Neural progenitor cell (in vitro differentiated cells): ENCODE measurements at regions not wholly inside any gene's neighbourhood (a gene's known extent, or its start where the extent isn't known, plus 50 kb on each side); places are given as distances from the start of the nearest gene placed in this dataset.

Source experiments
- EZH2 ChIP-seq: fragments of 200-600 bp; sonication (generic); IDR thresholded peaks from 2 replicates; pipeline ENCODE4 v1.6.1; 2017; ENCODE audit warnings: antibody characterized with exemption, mild to moderate bottlenecking, moderate library complexity
- TF ChIP-seq, protein P1 (sequence below): fragments of 200-600 bp; sonication (generic); IDR thresholded peaks from 2 replicates; pipeline ENCODE4 v1.5.1; 2017; ENCODE audit warnings: antibody characterized with exemption, mild to moderate bottlenecking

DNA sequence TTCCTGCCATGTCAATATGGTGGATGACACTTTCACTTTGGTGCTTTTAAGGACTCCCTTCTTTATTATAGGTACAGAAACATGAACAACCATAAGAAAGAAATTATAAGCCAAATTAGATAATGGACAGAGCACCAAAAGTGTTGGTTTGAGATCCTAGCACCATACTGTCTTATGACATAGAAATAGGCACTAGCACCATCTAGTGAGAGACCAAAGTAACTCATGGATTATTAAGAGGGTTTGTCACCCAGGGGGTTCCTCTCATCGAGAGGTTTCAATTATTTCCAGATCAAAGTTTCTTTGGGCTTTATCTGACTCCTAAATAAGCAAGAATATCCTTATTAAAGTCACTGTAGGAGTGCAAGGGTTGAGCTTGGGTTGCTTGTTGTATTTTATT lies 153.0 kb upstream of the DIO2 start:
- TF ChIP-seq, protein P1, sequence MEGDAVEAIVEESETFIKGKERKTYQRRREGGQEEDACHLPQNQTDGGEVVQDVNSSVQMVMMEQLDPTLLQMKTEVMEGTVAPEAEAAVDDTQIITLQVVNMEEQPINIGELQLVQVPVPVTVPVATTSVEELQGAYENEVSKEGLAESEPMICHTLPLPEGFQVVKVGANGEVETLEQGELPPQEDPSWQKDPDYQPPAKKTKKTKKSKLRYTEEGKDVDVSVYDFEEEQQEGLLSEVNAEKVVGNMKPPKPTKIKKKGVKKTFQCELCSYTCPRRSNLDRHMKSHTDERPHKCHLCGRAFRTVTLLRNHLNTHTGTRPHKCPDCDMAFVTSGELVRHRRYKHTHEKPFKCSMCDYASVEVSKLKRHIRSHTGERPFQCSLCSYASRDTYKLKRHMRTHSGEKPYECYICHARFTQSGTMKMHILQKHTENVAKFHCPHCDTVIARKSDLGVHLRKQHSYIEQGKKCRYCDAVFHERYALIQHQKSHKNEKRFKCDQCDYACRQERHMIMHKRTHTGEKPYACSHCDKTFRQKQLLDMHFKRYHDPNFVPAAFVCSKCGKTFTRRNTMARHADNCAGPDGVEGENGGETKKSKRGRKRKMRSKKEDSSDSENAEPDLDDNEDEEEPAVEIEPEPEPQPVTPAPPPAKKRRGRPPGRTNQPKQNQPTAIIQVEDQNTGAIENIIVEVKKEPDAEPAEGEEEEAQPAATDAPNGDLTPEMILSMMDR: peak; percentile 67
- no peak for TF ChIP-seq EZH2
